Motor neuron (in vitro differentiated cells): ENCODE measurements at regions not wholly inside any gene's neighbourhood (a gene's known extent, or its start where the extent isn't known, plus 50 kb on each side); places are given as distances from the start of the nearest gene placed in this dataset.
A peak's percentile ranks its signal among the peaks of the same experiment; 100 is the strongest.

ENCODE experiments used
- ATAC-seq, 8 experiments: fragments of 200-7000 bp; cut with Tn5 transposase; replicated peaks in 6 of 8; 2 replicates each; pipeline ENCODE4 v1.8.0; 2021; ENCODE audit warnings: mild to moderate bottlenecking in 8 of 8, moderate library complexity in 8 of 8
- H3K27ac ChIP-seq, 2 donors: fragments of 250-450 bp; sonication (Bioruptor Pico); 2 replicates each; pipeline ENCODE4 v1.9.0; 2021; ENCODE audit warnings: antibody characterized with exemption in 2 of 2, mild to moderate bottlenecking in 2 of 2, moderate library complexity in 1 of 2
- H3K4me1 ChIP-seq, 2 donors: fragments of 250-450 bp; sonication (Bioruptor Pico); replicated peaks in 1 of 2; 2 replicates each; pipeline ENCODE4 v1.6.1; 2021; ENCODE audit warnings: antibody characterized with exemption in 2 of 2, mild to moderate bottlenecking in 2 of 2, moderate library complexity in 1 of 2
- H3K4me3 ChIP-seq, 5 donors: fragments of 250-450 bp; sonication (Bioruptor Pico); 2 replicates each; pipeline ENCODE4 v1.9.0; 2021; ENCODE audit warnings: antibody characterized with exemption in 5 of 5, mild to moderate bottlenecking in 5 of 5, moderate library complexity in 4 of 5
- WGBS, 10 experiments: fragments of 450-650 bp; shearing (Covaris generic); methylation state at CpG; one replicate each; pipeline ENCODE4 v1.0.0; 2022; 5-methylcytosine and 5-hydroxymethylcytosine counted together
- in situ Hi-C, 9 experiments: fragments of 400-800 bp; cut with MboI; loops; one replicate each; pipeline ENCODE4 v1.15.0; 2021; ENCODE audit warnings: low sequenced_read_pairs in 9 of 9, low pct_unique_long_range_greater_than_20kb in 2 of 9; ENCODE audit not compliant: unreplicated experiment in 9 of 9

DNA sequence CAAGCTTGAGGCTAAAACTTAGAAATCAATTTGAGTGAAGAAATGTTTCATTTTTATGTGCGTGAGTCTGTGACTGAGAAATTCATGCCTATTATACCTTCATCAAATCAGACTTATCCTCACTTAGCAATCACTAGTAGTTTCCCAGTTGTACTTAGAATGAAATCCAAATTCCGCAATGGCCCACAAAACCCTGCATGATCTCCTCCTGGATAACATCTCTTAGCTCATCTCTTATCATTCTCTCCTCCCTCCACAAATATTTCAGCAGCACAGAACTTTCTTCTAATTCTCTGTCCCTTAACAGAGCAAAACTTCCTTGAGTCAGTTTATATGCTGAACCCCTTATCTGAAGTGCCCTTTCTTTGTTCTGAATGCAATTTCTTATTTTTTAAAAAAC, 198.8 kb upstream of the TGFBR2 start:
- no peak for ATAC-seq
- Histone ChIP-seq H3K4me3 (no peak overlapping the region), H3K4me1 (no peaks in the 10 kb centered on the region), H3K27ac (no peak overlapping the region)
- 89 to 100% (median 97%) methylated on average over 1 to 2 of the region's 2 CpGs; no CpG with 5 or more reads in 2 of the 10 experiments for WGBS, 10 experiments
- in situ Hi-C loops, result no loop called here

DNA sequence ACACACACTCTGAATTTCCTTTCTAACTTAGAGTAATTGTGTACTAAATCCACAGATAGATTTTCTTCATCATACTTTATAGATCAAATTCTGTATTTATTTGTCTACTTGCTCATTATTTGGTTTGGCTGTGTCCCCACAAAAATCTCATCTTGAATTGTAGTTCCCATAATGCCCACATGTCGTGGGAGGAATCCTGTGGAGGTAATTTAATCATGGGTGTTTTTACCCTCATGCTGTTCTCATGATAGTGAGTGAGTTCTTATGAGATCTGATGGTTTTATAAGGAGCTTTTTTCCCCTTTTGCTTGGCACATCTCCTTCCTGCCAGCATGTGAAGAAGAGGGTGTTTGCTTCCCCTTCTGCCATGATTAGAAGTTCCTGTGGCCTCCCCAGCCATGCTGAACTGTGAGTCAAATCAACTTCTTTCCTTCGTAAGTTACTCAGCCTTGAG, 198.3 kb upstream of the TGFBR2 start:
- WGBS, 10 experiments, result 46 to 90% (median 79%) methylated on average over 1 to 2 of the region's 2 CpGs; no CpG with 5 or more reads in 1 of the 10 experiments
- ATAC-seq, result no peak
- H3K4me1 ChIP-seq, result no peaks in the 10 kb centered on the region
- no peak overlapping the region for H3K27ac ChIP-seq
- in situ Hi-C loops, result no loop called here
- no peak overlapping the region for H3K4me3 ChIP-seq

DNA sequence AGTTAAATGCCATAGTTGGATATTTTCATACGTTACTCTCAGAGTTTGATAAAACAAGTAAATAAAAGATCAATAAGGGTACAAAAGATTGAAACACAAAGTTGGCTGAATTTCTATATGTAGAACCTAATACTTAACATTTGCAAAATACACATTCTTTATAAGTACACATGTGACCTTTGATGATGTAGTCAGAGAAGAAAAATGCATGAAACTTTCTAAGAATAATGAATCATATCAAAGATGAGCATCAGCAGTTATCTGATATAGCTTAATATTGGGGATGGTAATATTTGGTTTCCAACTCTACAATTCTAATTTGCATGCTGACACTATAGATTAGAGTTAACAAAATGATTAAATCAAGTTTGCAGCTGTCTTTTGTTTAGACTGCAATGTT, 188.0 kb upstream of the TGFBR2 start:
- H3K27ac ChIP-seq, result no peak overlapping the region
- no peak for ATAC-seq
- no peak overlapping the region for H3K4me3 ChIP-seq
- in situ Hi-C loops, result no loop called here
- 75 to 100% (median 100%) methylated on average over 1 of the region's 1 CpG for WGBS, 10 experiments
- no peaks in the 10 kb centered on the region for H3K4me1 ChIP-seq

DNA sequence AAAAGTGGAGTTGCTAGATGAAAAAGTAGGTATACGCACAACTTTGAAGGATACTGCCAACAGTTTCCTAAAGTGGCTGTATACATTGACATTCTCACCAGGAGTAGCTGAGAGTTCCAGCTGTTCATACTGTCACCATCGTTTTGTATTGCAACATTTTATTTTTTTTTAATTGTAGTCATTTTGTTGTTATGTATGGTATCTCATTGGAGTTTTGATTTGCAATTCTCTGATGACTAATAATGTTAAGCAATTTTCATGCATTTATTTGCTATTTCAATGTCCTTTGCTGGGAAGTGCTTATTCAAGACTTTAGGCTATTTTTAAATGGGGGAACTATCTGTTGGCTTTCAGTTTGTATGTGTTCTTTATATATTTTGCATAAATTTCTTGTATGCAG, 185.1 kb upstream of the TGFBR2 start:
- peak in 3 of 8 experiments; percentile 59 to 96 (median 94) for ATAC-seq
- in situ Hi-C loops, result no loop called here
- Histone ChIP-seq H3K4me1 (no peaks in the 10 kb centered on the region), H3K27ac (no peak overlapping the region), H3K4me3 (no peak overlapping the region)
- WGBS, 10 experiments, result 30 to 100% (median 78%) methylated on average over 1 to 2 of the region's 2 CpGs; no CpG with 5 or more reads in 1 of the 10 experiments

DNA sequence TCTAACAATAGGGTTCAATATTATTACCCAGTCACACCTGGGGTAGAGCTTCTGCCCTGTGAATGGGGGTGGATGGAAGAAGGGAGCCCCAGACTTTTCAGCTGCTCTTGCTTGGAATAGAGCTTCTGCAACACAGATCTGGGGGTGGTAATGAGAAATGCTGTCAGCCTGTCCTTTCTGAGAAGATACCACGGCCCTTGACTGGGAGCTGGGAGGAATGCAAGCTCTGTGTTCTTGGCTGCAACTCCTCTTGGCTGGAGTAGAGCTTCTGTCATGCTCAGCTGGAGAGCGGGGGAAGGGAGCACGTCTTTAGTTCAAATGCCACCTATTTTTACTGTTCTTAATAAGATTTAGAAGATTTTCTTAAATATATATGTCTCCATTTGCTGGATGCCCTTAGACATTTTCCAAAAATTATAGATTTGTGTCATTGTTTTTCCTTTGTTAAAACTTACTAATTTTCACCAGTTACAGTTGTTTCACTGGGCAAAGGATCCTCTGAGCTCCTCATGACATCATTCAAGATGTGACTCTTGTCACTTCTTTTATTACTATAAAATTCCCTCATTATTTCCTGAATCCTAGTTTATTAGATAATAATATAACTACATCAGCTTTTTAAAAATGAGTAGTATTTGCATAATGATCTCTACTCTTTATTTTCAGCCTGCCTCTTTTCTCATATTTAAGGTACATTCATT, 180.0 kb upstream of the TGFBR2 start:
- in situ Hi-C loops, result no loop called here
- WGBS, 10 experiments, result 6 to 80% (median 36%) methylated on average over 1 to 3 of the region's 3 CpGs; no CpG with 5 or more reads in 4 of the 10 experiments
- Histone ChIP-seq H3K4me3 (no peak overlapping the region), H3K27ac (no peak overlapping the region), H3K4me1 (no peaks in the 10 kb centered on the region)
- peak in 2 of 8 experiments; percentile 83 to 87 for ATAC-seq

DNA sequence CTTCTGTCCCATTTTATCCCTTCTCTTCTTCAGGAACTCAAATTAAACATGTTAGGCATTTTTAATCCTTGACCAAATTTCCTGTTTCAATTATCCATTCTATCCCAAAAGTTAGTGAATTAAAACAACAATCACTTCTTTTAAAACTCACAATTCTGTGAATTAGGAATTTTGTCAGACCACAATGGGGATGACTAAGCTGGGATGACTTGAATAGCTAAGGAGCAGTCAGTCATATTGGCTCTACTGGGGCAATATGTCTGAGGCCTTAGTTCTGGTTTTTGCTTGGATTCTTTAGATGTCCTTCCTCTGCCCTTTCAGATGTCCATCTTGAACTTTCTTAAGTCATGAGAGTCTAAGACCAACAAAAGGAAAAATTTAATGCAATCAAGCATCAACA, 178.2 kb upstream of the TGFBR2 start:
- no peak for ATAC-seq
- H3K4me1 ChIP-seq, result no peaks in the 10 kb centered on the region
- in situ Hi-C loops, result no loop called here
- no peak overlapping the region for H3K4me3 ChIP-seq
- H3K27ac ChIP-seq, result no peak overlapping the region

DNA sequence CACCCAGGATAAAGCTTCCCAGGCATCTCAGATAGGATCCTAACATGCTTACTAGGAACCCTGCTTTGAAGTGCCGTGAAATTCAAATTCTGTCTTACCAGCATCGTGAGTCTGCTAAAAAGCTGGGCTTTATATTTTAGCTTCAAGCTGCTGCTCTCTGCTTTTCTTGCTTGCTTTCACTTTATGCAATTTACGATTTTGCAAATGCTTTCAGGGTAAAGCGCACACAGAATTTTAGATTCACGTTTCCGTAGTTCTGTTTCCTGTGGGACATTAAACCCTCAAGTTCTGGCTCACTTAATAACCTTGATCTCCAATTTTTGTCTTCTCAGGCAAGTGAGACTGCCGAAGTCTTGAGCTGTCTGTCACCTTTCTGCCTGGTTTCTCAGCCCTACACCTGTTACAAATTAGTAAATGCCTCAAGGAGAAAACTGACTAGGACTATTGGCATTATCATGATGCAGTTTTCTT, 170.5 kb upstream of the TGFBR2 start:
- ATAC-seq, result peak in 1 of 8 experiments; percentile 51
- in situ Hi-C loops, result no loop called here
- H3K4me3 ChIP-seq, result no peak overlapping the region
- 5 to 94% (median 70%) methylated on average over 2 to 7 of the region's 7 CpGs for WGBS, 10 experiments
- H3K4me1 ChIP-seq, result no peaks in the 10 kb centered on the region
- H3K27ac ChIP-seq, result no peak overlapping the region

DNA sequence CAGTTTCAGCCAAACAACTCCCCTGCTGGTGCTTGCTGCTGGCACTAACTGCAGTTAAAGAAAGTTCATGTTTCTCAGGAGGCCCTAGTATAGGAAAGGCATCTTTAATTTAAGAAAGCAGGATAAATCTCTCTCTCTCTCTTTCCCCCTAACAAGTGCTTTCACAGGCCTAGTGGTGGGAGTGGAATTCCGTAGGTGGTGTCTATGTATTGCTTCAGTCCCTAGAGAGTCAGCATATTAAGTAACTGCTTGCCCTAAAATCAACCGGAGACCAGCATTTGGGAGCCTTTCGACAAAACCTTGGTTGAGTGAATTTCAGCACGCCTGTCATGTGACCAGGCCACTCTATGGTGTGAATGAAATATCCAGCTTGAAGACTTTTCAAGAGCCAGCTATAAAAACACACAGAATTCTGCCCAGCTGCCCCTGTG, 169.2 kb upstream of the TGFBR2 start:
- WGBS, 10 experiments, result 17 to 93% (median 72%) methylated on average over 1 to 4 of the region's 4 CpGs; no CpG with 5 or more reads in 3 of the 10 experiments
- Histone ChIP-seq H3K4me3 (no peak overlapping the region), H3K27ac (no peak overlapping the region), H3K4me1 (no peaks in the 10 kb centered on the region)
- in situ Hi-C loops, result no loop called here
- ATAC-seq, result no peak

DNA sequence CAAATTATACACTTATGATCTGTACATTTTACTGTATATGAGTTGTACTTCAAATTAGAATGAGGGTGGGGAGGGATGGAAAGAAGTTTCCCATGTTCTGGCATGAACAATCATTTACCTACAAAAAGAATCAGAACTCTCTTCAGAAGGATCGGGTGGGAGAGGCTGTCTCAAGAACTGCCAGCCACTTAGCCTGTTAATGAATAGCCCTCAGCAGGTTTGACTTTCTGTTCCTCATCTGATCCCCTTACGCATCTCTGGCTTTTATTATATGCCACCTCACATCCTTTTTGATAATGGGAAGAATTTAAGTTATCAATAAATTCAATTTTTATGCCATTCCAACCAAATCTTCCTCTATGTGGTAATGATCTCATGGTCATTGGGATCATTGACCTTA, 168.3 kb upstream of the TGFBR2 start:
- WGBS, 10 experiments, result 50 to 100% (median 84%) methylated on average over 1 to 2 of the region's 2 CpGs; no CpG with 5 or more reads in 2 of the 10 experiments
- no peak overlapping the region for H3K4me3 ChIP-seq
- no peaks in the 10 kb centered on the region for H3K4me1 ChIP-seq
- ATAC-seq, result no peak
- in situ Hi-C loops, result no loop called here
- H3K27ac ChIP-seq, result no peak overlapping the region

DNA sequence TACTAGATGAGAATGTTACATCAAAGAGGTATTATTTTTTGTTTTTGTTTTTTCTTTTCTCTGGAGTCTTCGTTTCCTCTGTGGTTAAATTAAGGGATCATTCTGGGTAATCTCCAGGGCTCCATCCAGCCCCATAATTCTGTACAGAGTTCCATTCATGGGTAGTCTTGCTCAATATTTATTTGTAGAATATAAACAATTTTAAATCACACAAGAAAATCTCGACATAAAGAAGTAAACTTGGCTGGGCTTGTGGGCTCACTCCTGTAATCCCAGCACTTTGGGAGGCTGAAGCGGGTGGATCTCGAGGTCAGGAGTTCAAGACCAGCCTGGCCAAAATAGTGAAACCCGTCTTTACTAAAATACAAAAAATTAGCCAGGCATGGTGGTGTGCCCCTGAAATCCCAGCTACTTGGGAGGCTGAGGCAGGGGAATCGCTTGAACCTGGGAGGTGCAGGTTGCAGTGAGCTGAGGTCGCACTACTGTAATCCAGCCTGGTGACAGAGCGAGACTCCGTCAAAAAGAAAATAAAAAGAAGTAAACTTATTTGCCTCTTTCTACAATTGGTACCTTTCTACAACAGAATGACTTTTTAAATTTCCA, 166.8 kb upstream of the TGFBR2 start:
- Histone ChIP-seq H3K4me3 (no peak overlapping the region), H3K27ac (no peak overlapping the region), H3K4me1 (no peaks in the 10 kb centered on the region)
- in situ Hi-C loops, result no loop called here
- ATAC-seq, result no peak
- WGBS, 10 experiments, result 80 to 100% (median 92%) methylated on average over 3 to 9 of the region's 9 CpGs; no CpG with 5 or more reads in 2 of the 10 experiments

DNA sequence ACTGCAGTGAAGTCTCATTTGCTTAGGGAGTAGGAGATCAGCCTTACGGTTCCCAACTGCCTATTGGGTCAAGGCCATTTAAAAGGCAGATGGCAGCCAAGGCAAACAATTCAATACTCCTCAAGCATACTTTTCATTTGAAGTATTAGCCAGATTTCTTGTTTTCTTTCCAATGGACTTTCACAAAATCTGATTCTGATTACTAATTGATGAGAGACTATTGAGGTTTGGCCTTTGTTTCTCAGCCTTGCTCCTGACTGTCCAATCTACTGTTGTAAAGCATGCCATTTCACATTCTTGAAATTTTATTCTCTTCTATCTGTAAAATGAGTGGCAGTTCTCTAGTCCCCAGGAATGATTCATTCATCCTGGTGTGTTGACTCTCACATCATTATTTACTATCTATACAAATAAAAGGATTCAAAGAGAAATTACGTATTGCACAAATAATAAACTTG, 166.2 kb upstream of the TGFBR2 start:
- in situ Hi-C loops, result no loop called here
- no peak overlapping the region for H3K27ac ChIP-seq
- no peaks in the 10 kb centered on the region for H3K4me1 ChIP-seq
- 57 to 100% (median 90%) methylated on average over 2 of the region's 2 CpGs; no CpG with 5 or more reads in 1 of the 10 experiments for WGBS, 10 experiments
- H3K4me3 ChIP-seq, result no peak overlapping the region
- no peak for ATAC-seq

DNA sequence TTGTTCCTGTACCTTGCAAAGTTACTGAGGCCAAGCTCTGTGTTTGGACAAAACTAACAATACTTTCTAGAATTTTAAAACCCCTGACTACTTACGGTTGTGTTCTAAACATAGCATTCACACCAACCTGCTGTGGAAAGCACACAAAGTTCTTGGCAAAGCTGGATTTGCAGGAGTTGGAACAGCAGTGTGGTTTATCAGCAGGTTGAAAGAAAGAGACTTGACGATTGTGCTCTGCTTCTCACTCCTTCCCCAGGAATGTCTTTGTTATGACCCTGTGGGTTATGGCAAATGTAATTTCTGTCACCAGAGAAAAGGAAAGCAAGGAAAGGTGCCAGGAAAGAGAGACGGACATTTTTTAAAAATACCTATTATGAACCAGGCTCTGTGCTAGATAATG, 165.5 kb upstream of the TGFBR2 start:
- 40 to 88% (median 77%) methylated on average over 1 to 3 of the region's 3 CpGs; no CpG with 5 or more reads in 2 of the 10 experiments for WGBS, 10 experiments
- in situ Hi-C loops, result no loop called here
- ATAC-seq, result peak in 1 of 8 experiments; percentile 20
- H3K27ac ChIP-seq, result no peak overlapping the region
- no peak overlapping the region for H3K4me3 ChIP-seq
- H3K4me1 ChIP-seq, result no peaks in the 10 kb centered on the region

DNA sequence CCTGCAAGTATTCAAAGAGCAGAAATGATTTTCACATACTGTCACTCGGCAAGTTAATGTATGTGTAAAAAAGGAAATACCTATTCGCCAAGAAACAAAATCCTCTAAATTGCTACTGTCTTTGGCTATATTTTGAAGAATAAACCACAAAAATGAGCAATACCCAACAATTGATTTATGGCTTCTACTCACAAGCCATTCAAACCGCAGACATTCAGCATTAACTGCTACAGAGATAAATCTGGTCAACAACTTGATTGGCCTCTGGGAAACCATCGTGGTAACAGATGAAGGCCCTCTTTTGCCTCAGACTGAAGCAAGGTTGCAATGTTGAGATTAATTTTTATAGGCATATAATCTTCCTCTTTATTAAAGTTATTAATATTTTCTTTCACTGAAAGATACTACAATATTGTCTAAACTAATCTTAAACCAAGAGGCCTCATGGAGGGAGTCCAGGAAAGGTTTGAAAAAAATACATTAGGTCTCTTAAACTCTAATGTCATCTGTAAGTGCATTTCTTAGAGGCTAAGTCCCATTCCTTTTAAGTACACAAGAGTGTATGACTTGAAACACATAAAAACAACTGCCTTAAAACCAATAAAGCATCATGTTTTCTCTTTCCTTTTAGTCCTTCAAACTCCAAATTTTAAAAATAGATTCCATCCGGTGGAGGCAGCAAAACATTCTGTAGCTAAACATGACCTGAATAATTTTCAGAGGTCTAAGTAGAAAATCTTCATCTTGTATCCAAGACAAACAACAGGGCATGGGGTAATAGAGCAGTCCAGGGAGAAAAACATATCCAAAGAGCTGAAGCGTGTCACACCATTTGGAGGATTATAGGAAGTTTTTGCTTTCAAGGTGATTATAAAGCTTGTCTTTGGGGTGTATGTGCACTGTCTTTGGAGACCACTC, 162.4 kb upstream of the TGFBR2 start:
- no peak for ATAC-seq
- H3K4me3 ChIP-seq, result no peak overlapping the region
- WGBS, 10 experiments, result 80 to 100% (median 90%) methylated on average over 2 to 6 of the region's 6 CpGs; no CpG with 5 or more reads in 1 of the 10 experiments
- H3K27ac ChIP-seq, result no peak overlapping the region
- no peaks in the 10 kb centered on the region for H3K4me1 ChIP-seq
- in situ Hi-C loops, result no loop called here
